Vagina (tissue), 2 donors: ENCODE measurements at regions not wholly inside any gene's neighbourhood (a gene's known extent, or its start where the extent isn't known, plus 50 kb on each side); places are given as distances from the start of the nearest gene placed in this dataset.

Experiments
- DNase-seq, 2 donors: peaks; one replicate each; pipeline ENCODE4 v3.0.0-alpha.2; 2017; ENCODE audit errors: extremely low spot score in 2 of 2
- H3K27ac ChIP-seq: fragments of 200-600 bp; sonication (generic); one replicate; pipeline ENCODE4 v1.5.1; 2019
- H3K27me3 ChIP-seq: fragments of 200-600 bp; sonication (generic); one replicate; pipeline ENCODE4 v1.5.1; 2019
- H3K36me3 ChIP-seq, 2 donors: fragments of 200-600 bp; sonication (generic); one replicate each; pipeline ENCODE4 v1.5.1; 2017 to 2019
- H3K4me1 ChIP-seq: fragments of 200-600 bp; sonication (generic); one replicate; pipeline ENCODE4 v1.5.1; 2019
- H3K4me3 ChIP-seq, 2 donors: fragments of 200-600 bp; sonication (generic); 1 replicate in 1 of 2; 2 replicates in 1 of 2; pipeline ENCODE4 v1.5.1; 2016 to 2019
- H3K9me3 ChIP-seq: fragments of 200-600 bp; sonication (generic); one replicate; pipeline ENCODE4 v1.5.1; 2019
- CTCF ChIP-seq, 3 experiments: fragments of 450-650 bp in 2 of 3; fragments of 200-600 bp in 1 of 3; sonication (generic) in 1 of 3; IDR thresholded peaks; one replicate each; pipeline ENCODE4 v1.5.1; 2017 to 2019; ENCODE audit warnings: antibody characterized with exemption in 3 of 3, mild to moderate bottlenecking in 2 of 3, moderate library complexity in 2 of 3
- POLR2A ChIP-seq, 2 donors: fragments of 450-650 bp; IDR thresholded peaks; one replicate each; pipeline ENCODE4 v1.6.1; 2017; ENCODE audit warnings: antibody characterized with exemption in 2 of 2, mild to moderate bottlenecking in 2 of 2, moderate library complexity in 2 of 2
- POLR2AphosphoS5 ChIP-seq, 2 donors: sonication (generic); formaldehyde crosslinking; IDR thresholded peaks; one replicate each; pipeline ENCODE4 v1.9.0; 2017; ENCODE audit warnings: antibody characterized with exemption in 2 of 2, mild to moderate bottlenecking in 2 of 2, low read depth in 1 of 2; ENCODE audit not compliant: insufficient read depth in 1 of 2
- intact Hi-C: fragments of 100-400 bp; cut with DNase I; formaldehyde crosslinking; loops from one replicate; pipeline ENCODE4 v1.15.1; 2023

DNA sequence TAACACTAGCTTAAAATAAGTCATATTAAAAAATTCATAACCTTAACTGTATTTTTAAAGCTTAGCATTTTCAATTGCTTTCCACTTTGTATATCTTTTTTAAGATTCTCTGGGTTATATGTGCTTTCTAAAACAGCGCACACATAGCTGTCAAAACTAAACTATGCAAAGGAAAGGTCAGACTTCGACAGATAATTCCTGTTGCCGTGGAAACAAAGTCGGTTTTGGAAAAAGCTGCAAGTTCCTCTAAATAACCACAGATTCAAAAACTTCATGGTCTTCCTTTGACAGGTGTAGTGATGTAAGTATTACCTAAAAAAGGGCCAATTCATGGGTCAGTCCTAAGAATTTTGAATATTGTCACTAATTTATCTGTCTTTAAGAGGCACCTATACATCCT, 249.6 kb upstream of the TFPI start:
- no peaks in the 10 kb centered on the region for H3K4me1 ChIP-seq
- H3K27me3 ChIP-seq = no peaks in the 10 kb centered on the region
- no peaks in the 10 kb centered on the region for H3K9me3 ChIP-seq
- no peak overlapping the region for H3K27ac ChIP-seq
- DNase-seq = no peak
- H3K4me3 ChIP-seq = no peak overlapping the region
- no peaks in the 10 kb centered on the region for H3K36me3 ChIP-seq
- intact Hi-C loops = no loop called here
- TF ChIP-seq CTCF (IDR thresholded peaks at IDR 0.05) (no peak), POLR2A (IDR thresholded peaks at IDR 0.05) (no peak), POLR2AphosphoS5 (IDR thresholded peaks at IDR 0.05; ENCODE audit: insufficient read depth in 1 of 2, low read depth in 1 of 2) (no peak)

- no peak overlapping the region for H3K4me3 ChIP-seq
- H3K4me1 ChIP-seq = no peaks in the 10 kb centered on the region
- no peak overlapping the region for H3K27ac ChIP-seq
- no peaks in the 10 kb centered on the region for H3K36me3 ChIP-seq
- intact Hi-C loops = no loop called here
- H3K9me3 ChIP-seq = no peaks in the 10 kb centered on the region
- no peaks in the 10 kb centered on the region for H3K27me3 ChIP-seq
- TF ChIP-seq CTCF (IDR thresholded peaks at IDR 0.05) (no peak), POLR2A (IDR thresholded peaks at IDR 0.05) (no peak), POLR2AphosphoS5 (IDR thresholded peaks at IDR 0.05; ENCODE audit: insufficient read depth in 1 of 2, low read depth in 1 of 2) (no peak)
- no peak for DNase-seq
Measured at GRCh38 chr2:187815113-187815512, 260.9 kb upstream of the TFPI start.

DNA sequence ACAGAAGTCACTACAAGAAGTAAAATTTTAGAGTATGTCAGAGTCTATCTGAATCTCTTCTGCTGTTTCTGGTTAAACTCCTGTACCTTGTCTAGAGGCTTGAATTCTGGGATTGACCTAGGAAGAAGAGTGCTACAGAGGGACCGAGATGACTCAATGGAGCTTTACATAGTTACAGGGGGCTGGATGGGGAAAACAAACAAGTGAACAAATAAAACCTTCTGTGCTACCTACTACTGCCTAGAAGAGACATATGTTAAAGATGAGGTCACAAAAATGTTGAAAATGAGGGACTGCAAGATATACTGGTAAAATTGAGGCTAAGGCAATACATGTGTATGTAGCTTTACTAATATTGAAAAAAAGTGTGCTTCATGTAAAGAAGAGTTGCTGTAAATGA, 265.4 kb upstream of the TFPI start:
- intact Hi-C loops = no loop called here
- Histone ChIP-seq H3K4me3 (no peak overlapping the region), H3K27me3 (no peaks in the 10 kb centered on the region), H3K36me3 (no peaks in the 10 kb centered on the region), H3K27ac (no peak overlapping the region), H3K9me3 (no peaks in the 10 kb centered on the region), H3K4me1 (no peaks in the 10 kb centered on the region)
- DNase-seq = no peak
- TF ChIP-seq POLR2A (IDR thresholded peaks at IDR 0.05) (no peak), CTCF (IDR thresholded peaks at IDR 0.05) (no peak), POLR2AphosphoS5 (IDR thresholded peaks at IDR 0.05; ENCODE audit: insufficient read depth in 1 of 2, low read depth in 1 of 2) (no peak)

- Histone ChIP-seq H3K9me3 (no peaks in the 10 kb centered on the region), H3K4me1 (no peaks in the 10 kb centered on the region), H3K27me3 (no peaks in the 10 kb centered on the region), H3K27ac (no peak overlapping the region), H3K4me3 (no peak overlapping the region), H3K36me3 (no peaks in the 10 kb centered on the region)
- DNase-seq = no peak
- intact Hi-C loops = no loop called here
- TF ChIP-seq POLR2AphosphoS5 (IDR thresholded peaks at IDR 0.05; ENCODE audit: insufficient read depth in 1 of 2, low read depth in 1 of 2) = no peak
- no peak for TF ChIP-seq CTCF (IDR thresholded peaks at IDR 0.05)
- no peak for TF ChIP-seq POLR2A (IDR thresholded peaks at IDR 0.05)
Measured at GRCh38 chr2:187825108-187825507, 270.9 kb upstream of the TFPI start.

- H3K36me3 ChIP-seq = no peaks in the 10 kb centered on the region
- DNase-seq = no peak
- no peak overlapping the region for H3K4me3 ChIP-seq
- H3K9me3 ChIP-seq = no peaks in the 10 kb centered on the region
- TF ChIP-seq POLR2A (IDR thresholded peaks at IDR 0.05) (no peak), CTCF (IDR thresholded peaks at IDR 0.05) (no peak), POLR2AphosphoS5 (IDR thresholded peaks at IDR 0.05; ENCODE audit: insufficient read depth in 1 of 2, low read depth in 1 of 2) (no peak)
- H3K27ac ChIP-seq = no peak overlapping the region
- no peaks in the 10 kb centered on the region for H3K27me3 ChIP-seq
- intact Hi-C loops = no loop called here
- no peaks in the 10 kb centered on the region for H3K4me1 ChIP-seq
Measured at GRCh38 chr2:187826023-187826422, 271.8 kb upstream of the TFPI start.
